ENCODE measurements at regions not wholly inside any gene's neighbourhood (a gene's known extent, or its start where the extent isn't known, plus 50 kb on each side); places are given as distances from the start of the nearest gene placed in this dataset.
"Not testable (repeated sequence)": the region's sequence is repeated elsewhere in the genome, so short reads cannot be mapped to it uniquely, and the experiment has no call there.

GRCh38 chr18:60918862-60919261, 414.4 kb upstream of the CDH20 start:
- not testable (repeated sequence) for TF ChIP-seq POLR2A (IDR thresholded peaks at IDR 0.05; ENCODE audit: extremely low read depth, insufficient read length); CTCF (IDR thresholded peaks at IDR 0.05; ENCODE audit: low read depth, low read length)

Measured in NB4 (cell line).